ENCODE measurements at regions not wholly inside any gene's neighbourhood (a gene's known extent, or its start where the extent isn't known, plus 50 kb on each side); places are given as distances from the start of the nearest gene placed in this dataset.

DNA sequence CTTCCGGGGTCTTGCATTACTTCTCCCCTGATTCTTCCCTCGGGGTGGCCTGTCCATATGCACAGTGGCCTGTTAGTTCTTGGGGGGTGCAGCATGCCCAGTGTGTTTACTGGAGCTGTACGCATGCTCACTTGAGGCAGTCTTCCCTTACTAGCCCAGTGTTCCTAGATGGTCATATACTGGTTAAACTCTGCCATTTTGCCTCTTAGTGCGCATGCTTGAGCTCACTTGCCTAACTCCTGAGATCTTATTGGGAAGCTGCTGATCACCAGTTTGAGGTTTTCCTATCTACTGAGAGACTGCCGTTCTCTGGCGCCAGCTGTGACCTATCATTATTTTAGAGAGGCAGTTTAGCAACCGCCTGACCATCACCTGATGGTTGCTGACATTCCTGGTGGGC is 571.2 kb downstream of the ADCYAP1 start:
- no peak for ATAC-seq (ENCODE audit: poor library complexity)
- TF ChIP-seq CTCF (IDR thresholded peaks at IDR 0.05), result no peak

GRCh38 chr18:1480309-1480708 is 575.6 kb downstream of the ADCYAP1 start:
- Mint-ChIP-seq H3K36me3 (ENCODE audit: low read depth) (no peaks in the 10 kb centered on the region), H3K4me1 (ENCODE audit: low read depth) (no peaks in the 10 kb centered on the region), H3K27ac (no peak overlapping the region), H3K4me3 (no peak overlapping the region), H3K9me3 (no peaks in the 10 kb centered on the region), H3K27me3 (no peaks in the 10 kb centered on the region)
- DNase-seq, result no peak
- no peak for ATAC-seq (ENCODE audit: poor library complexity)
- CTCF ChIA-PET, result no interaction called here
- Histone ChIP-seq H3K4me1 (ENCODE audit: insufficient read depth, low read length) (no peaks in the 10 kb centered on the region), H3K4me3 (ENCODE audit: low read length) (no peak overlapping the region), H3K9me3 (ENCODE audit: control insufficient read depth in 1 of 2, insufficient read depth in 1 of 2, low read length in 2 of 2) (peaks cover 0 to 5% of the 10 kb centered on the region in 2 experiments), H3K36me3 (ENCODE audit: insufficient read depth, low read length) (no peaks in the 10 kb centered on the region), H3K27me3 (ENCODE audit: control insufficient read depth in 1 of 2, insufficient read depth in 2 of 2, low read length in 2 of 2) (no peaks in the 10 kb centered on the region), H3K27ac (ENCODE audit: low read depth in 1 of 2, low read length in 2 of 2) (no peak overlapping the region)
- POLR2A ChIA-PET, result no interaction called here
- intact Hi-C loops (cut with DNase I, micrococcal nuclease), result no loop called here
- no peak for TF ChIP-seq CTCF (IDR thresholded peaks at IDR 0.05)

More for the DNA sequence above, 571.2 kb downstream of the ADCYAP1 start:
- no peaks in the 10 kb centered on the region for H3K9me3 Mint-ChIP-seq
- intact Hi-C loops (cut with DNase I, micrococcal nuclease), result no loop called here
- Histone ChIP-seq H3K27ac (ENCODE audit: low read depth in 1 of 2, low read length in 2 of 2) (no peak overlapping the region), H3K36me3 (ENCODE audit: insufficient read depth, low read length) (no peaks in the 10 kb centered on the region), H3K27me3 (ENCODE audit: control insufficient read depth in 1 of 2, insufficient read depth in 2 of 2, low read length in 2 of 2) (no peaks in the 10 kb centered on the region), H3K4me3 (ENCODE audit: low read length) (no peak overlapping the region), H3K4me1 (ENCODE audit: insufficient read depth, low read length) (no peaks in the 10 kb centered on the region), H3K9me3 (ENCODE audit: control insufficient read depth in 1 of 2, insufficient read depth in 1 of 2, low read length in 2 of 2) (peaks cover 0 to 5% of the 10 kb centered on the region in 2 experiments)
- no peaks in the 10 kb centered on the region for H3K36me3 Mint-ChIP-seq (ENCODE audit: low read depth)
- no peaks in the 10 kb centered on the region for H3K27me3 Mint-ChIP-seq
- no peak for DNase-seq
- ChIA-PET CTCF (no interaction called here), POLR2A (no interaction called here)
- no peak overlapping the region for H3K4me3 Mint-ChIP-seq
- H3K4me1 Mint-ChIP-seq (ENCODE audit: low read depth), result no peaks in the 10 kb centered on the region
- H3K27ac Mint-ChIP-seq, result no peak overlapping the region

DNA sequence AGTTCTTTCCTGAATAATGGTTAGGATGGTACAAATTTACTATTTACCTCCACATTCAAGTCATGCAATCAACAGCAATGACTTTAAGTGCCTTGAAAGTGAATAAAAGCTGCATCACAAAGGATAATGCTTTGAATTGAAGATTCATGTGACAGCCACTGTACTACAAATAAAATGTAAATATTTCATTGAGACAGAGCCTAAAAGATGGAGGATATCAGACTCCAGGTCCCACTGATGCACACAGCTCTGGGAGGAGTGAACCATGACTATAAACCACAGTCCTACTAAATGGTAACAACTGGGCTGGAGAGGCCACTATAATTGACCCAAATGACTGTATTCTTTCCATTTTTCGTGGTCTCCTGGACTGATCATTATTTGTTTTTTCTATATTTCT is 576.9 kb downstream of the ADCYAP1 start:
- Mint-ChIP-seq H3K27ac (no peak overlapping the region), H3K4me1 (ENCODE audit: low read depth) (no peaks in the 10 kb centered on the region), H3K9me3 (no peaks in the 10 kb centered on the region), H3K27me3 (no peaks in the 10 kb centered on the region), H3K36me3 (ENCODE audit: low read depth) (no peaks in the 10 kb centered on the region), H3K4me3 (no peak overlapping the region)
- Histone ChIP-seq H3K4me1 (ENCODE audit: insufficient read depth, low read length) (no peaks in the 10 kb centered on the region), H3K36me3 (ENCODE audit: insufficient read depth, low read length) (no peaks in the 10 kb centered on the region), H3K9me3 (ENCODE audit: control insufficient read depth in 1 of 2, insufficient read depth in 1 of 2, low read length in 2 of 2) (peaks cover 0 to 5% of the 10 kb centered on the region in 2 experiments), H3K27me3 (ENCODE audit: control insufficient read depth in 1 of 2, insufficient read depth in 2 of 2, low read length in 2 of 2) (no peaks in the 10 kb centered on the region), H3K27ac (ENCODE audit: low read depth in 1 of 2, low read length in 2 of 2) (no peak overlapping the region), H3K4me3 (ENCODE audit: low read length) (no peak overlapping the region)
- ATAC-seq (ENCODE audit: poor library complexity), result no peak
- ChIA-PET POLR2A (no interaction called here), CTCF (no interaction called here)
- intact Hi-C loops (cut with DNase I, micrococcal nuclease), result no loop called here
- TF ChIP-seq CTCF (IDR thresholded peaks at IDR 0.05), result no peak
- DNase-seq, result no peak
